ENCODE measurements at regions not wholly inside any gene's neighbourhood (a gene's known extent, or its start where the extent isn't known, plus 50 kb on each side); places are given as distances from the start of the nearest gene placed in this dataset.

GRCh38 chr2:187091664-187092063 lies 242.7 kb upstream of the ZSWIM2 start:
- no peak for ATAC-seq
- no peaks in the 10 kb centered on the region for H3K4me1 Mint-ChIP-seq
- no peaks in the 10 kb centered on the region for H3K27me3 Mint-ChIP-seq
- no peaks in the 10 kb centered on the region for H3K36me3 Mint-ChIP-seq (ENCODE audit: low read depth)
- no peak for DNase-seq
- H3K27ac Mint-ChIP-seq, result no peak overlapping the region
- H3K9me3 Mint-ChIP-seq, result peaks cover 6% of the 10 kb centered on the region
- no peak overlapping the region for H3K4me3 Mint-ChIP-seq

- no peak for ATAC-seq
- Mint-ChIP-seq H3K4me3 (no peak overlapping the region), H3K4me1 (no peaks in the 10 kb centered on the region), H3K36me3 (ENCODE audit: low read depth) (no peaks in the 10 kb centered on the region), H3K27ac (no peak overlapping the region), H3K27me3 (no peaks in the 10 kb centered on the region), H3K9me3 (no peaks in the 10 kb centered on the region)
- no peak for DNase-seq
Observed at GRCh38 chr2:187084524-187084923, 235.6 kb upstream of the ZSWIM2 start.

GRCh38 chr2:187081461-187081860 lies 232.5 kb upstream of the ZSWIM2 start:
- DNase-seq (no peak), ATAC-seq (no peak)
- no peaks in the 10 kb centered on the region for H3K36me3 Mint-ChIP-seq (ENCODE audit: low read depth)
- H3K9me3 Mint-ChIP-seq, result no peaks in the 10 kb centered on the region
- no peak overlapping the region for H3K27ac Mint-ChIP-seq
- no peaks in the 10 kb centered on the region for H3K27me3 Mint-ChIP-seq
- no peak overlapping the region for H3K4me3 Mint-ChIP-seq
- no peaks in the 10 kb centered on the region for H3K4me1 Mint-ChIP-seq

GRCh38 chr2:187079901-187080300 lies 230.9 kb upstream of the ZSWIM2 start:
- Mint-ChIP-seq H3K4me3 (no peak overlapping the region), H3K27ac (no peak overlapping the region), H3K36me3 (ENCODE audit: low read depth) (no peaks in the 10 kb centered on the region), H3K9me3 (no peaks in the 10 kb centered on the region), H3K27me3 (no peaks in the 10 kb centered on the region), H3K4me1 (no peaks in the 10 kb centered on the region)
- DNase-seq (no peak), ATAC-seq (no peak)

GRCh38 chr2:187078297-187078696 lies 229.3 kb upstream of the ZSWIM2 start:
- no peak for DNase-seq
- no peaks in the 10 kb centered on the region for H3K27me3 Mint-ChIP-seq
- H3K27ac Mint-ChIP-seq, result no peak overlapping the region
- H3K9me3 Mint-ChIP-seq, result no peaks in the 10 kb centered on the region
- no peaks in the 10 kb centered on the region for H3K36me3 Mint-ChIP-seq (ENCODE audit: low read depth)
- ATAC-seq, result no peak
- H3K4me1 Mint-ChIP-seq, result no peaks in the 10 kb centered on the region
- no peak overlapping the region for H3K4me3 Mint-ChIP-seq

GRCh38 chr2:187075671-187076070 lies 226.7 kb upstream of the ZSWIM2 start:
- Mint-ChIP-seq H3K4me1 (no peaks in the 10 kb centered on the region), H3K9me3 (no peaks in the 10 kb centered on the region), H3K27ac (no peak overlapping the region), H3K36me3 (ENCODE audit: low read depth) (no peaks in the 10 kb centered on the region), H3K4me3 (no peak overlapping the region), H3K27me3 (no peaks in the 10 kb centered on the region)
- ATAC-seq (no peak), DNase-seq (no peak)

GRCh38 chr2:187075199-187075635 lies 226.2 kb upstream of the ZSWIM2 start:
- ATAC-seq (no peak), DNase-seq (no peak)
- Mint-ChIP-seq H3K4me1 (no peaks in the 10 kb centered on the region), H3K36me3 (ENCODE audit: low read depth) (no peaks in the 10 kb centered on the region), H3K27me3 (no peaks in the 10 kb centered on the region), H3K4me3 (no peak overlapping the region), H3K9me3 (no peaks in the 10 kb centered on the region), H3K27ac (no peak overlapping the region)

- DNase-seq, result no peak
- no peak for ATAC-seq
- H3K36me3 Mint-ChIP-seq (ENCODE audit: low read depth), result no peaks in the 10 kb centered on the region
- no peak overlapping the region for H3K4me3 Mint-ChIP-seq
- no peak overlapping the region for H3K27ac Mint-ChIP-seq
- no peaks in the 10 kb centered on the region for H3K27me3 Mint-ChIP-seq
- H3K9me3 Mint-ChIP-seq, result peaks cover 5% of the 10 kb centered on the region
- no peaks in the 10 kb centered on the region for H3K4me1 Mint-ChIP-seq
Observed at GRCh38 chr2:187058198-187058597, 209.2 kb upstream of the ZSWIM2 start.

- H3K4me3 Mint-ChIP-seq, result no peak overlapping the region
- DNase-seq (no peak), ATAC-seq (no peak)
- H3K9me3 Mint-ChIP-seq, result peaks cover 5% of the 10 kb centered on the region
- H3K27ac Mint-ChIP-seq, result no peak overlapping the region
- H3K4me1 Mint-ChIP-seq, result no peaks in the 10 kb centered on the region
- no peaks in the 10 kb centered on the region for H3K27me3 Mint-ChIP-seq
- no peaks in the 10 kb centered on the region for H3K36me3 Mint-ChIP-seq (ENCODE audit: low read depth)
Observed at GRCh38 chr2:187057466-187057865, 208.5 kb upstream of the ZSWIM2 start.

GRCh38 chr2:187056416-187057334 lies 207.7 kb upstream of the ZSWIM2 start:
- Mint-ChIP-seq H3K36me3 (ENCODE audit: low read depth) (no peaks in the 10 kb centered on the region), H3K9me3 (peaks cover 5% of the 10 kb centered on the region), H3K4me3 (no peak overlapping the region), H3K27me3 (no peaks in the 10 kb centered on the region), H3K4me1 (no peaks in the 10 kb centered on the region), H3K27ac (no peak overlapping the region)
- DNase-seq, result no peak
- ATAC-seq, result no peak

GRCh38 chr2:187055463-187055862 lies 206.5 kb upstream of the ZSWIM2 start:
- H3K4me3 Mint-ChIP-seq, result no peak overlapping the region
- H3K4me1 Mint-ChIP-seq, result no peaks in the 10 kb centered on the region
- H3K9me3 Mint-ChIP-seq, result peaks cover 9% of the 10 kb centered on the region
- ATAC-seq, result no peak
- no peak for DNase-seq
- no peak overlapping the region for H3K27ac Mint-ChIP-seq
- H3K36me3 Mint-ChIP-seq (ENCODE audit: low read depth), result no peaks in the 10 kb centered on the region
- H3K27me3 Mint-ChIP-seq, result no peaks in the 10 kb centered on the region

GRCh38 chr2:187054501-187055319 lies 205.7 kb upstream of the ZSWIM2 start:
- ATAC-seq, result no peak

GRCh38 chr2:187051350-187051749 lies 202.4 kb upstream of the ZSWIM2 start:
- Mint-ChIP-seq H3K4me3 (no peak overlapping the region), H3K9me3 (peaks cover 9% of the 10 kb centered on the region), H3K27me3 (no peaks in the 10 kb centered on the region), H3K36me3 (ENCODE audit: low read depth) (no peaks in the 10 kb centered on the region), H3K27ac (no peak overlapping the region), H3K4me1 (no peaks in the 10 kb centered on the region)
- no peak for ATAC-seq
- DNase-seq, result no peak

More at GRCh38 chr2:187054501-187055319, 205.7 kb upstream of the ZSWIM2 start:
- Mint-ChIP-seq H3K36me3 (ENCODE audit: low read depth) (no peaks in the 10 kb centered on the region), H3K4me1 (no peaks in the 10 kb centered on the region), H3K27ac (no peak overlapping the region), H3K9me3 (peaks cover 9% of the 10 kb centered on the region), H3K27me3 (no peaks in the 10 kb centered on the region), H3K4me3 (no peak overlapping the region)
- no peak for DNase-seq

GRCh38 chr2:187050409-187050998 lies 201.5 kb upstream of the ZSWIM2 start:
- no peak overlapping the region for H3K4me3 Mint-ChIP-seq
- peaks cover 9% of the 10 kb centered on the region for H3K9me3 Mint-ChIP-seq
- DNase-seq (no peak), ATAC-seq (no peak)
- H3K4me1 Mint-ChIP-seq, result no peaks in the 10 kb centered on the region
- H3K36me3 Mint-ChIP-seq (ENCODE audit: low read depth), result no peaks in the 10 kb centered on the region
- H3K27ac Mint-ChIP-seq, result no peak overlapping the region
- H3K27me3 Mint-ChIP-seq, result no peaks in the 10 kb centered on the region

GRCh38 chr2:187037310-187037709 lies 188.3 kb upstream of the ZSWIM2 start:
- Mint-ChIP-seq H3K4me3 (no peak overlapping the region), H3K9me3 (no peaks in the 10 kb centered on the region), H3K4me1 (no peaks in the 10 kb centered on the region), H3K27me3 (no peaks in the 10 kb centered on the region), H3K36me3 (ENCODE audit: low read depth) (no peaks in the 10 kb centered on the region), H3K27ac (no peak overlapping the region)
- ATAC-seq (no peak), DNase-seq (no peak)

All from activated naive CD8-positive, alpha-beta T cell treated with anti-CD3 and anti-CD28 coated beads, Interleukin-2, amount 50 U/mL, for 24 hours (primary cell).